ENCODE measurements at regions not wholly inside any gene's neighbourhood (a gene's known extent, or its start where the extent isn't known, plus 50 kb on each side); places are given as distances from the start of the nearest gene placed in this dataset.

- H3K4me1 ChIP-seq, result peaks cover 0 to 30% (median 0%) of the 10 kb centered on the region in 10 experiments; a peak in 6 of 20 replicates
- TF ChIP-seq Cebpa-rat (IDR thresholded peaks at IDR 0.05), result no peak
These were observed 57.0 kb upstream of the MTPN start for GRCh38 chr7:136034132-136034531.

GRCh38 chr7:136033413-136034031 lies 56.4 kb upstream of the MTPN start:
- Histone ChIP-seq H3K9me3 (replicated peaks in 1 of 11) (no peaks in the 10 kb centered on the region), H4K20me1 (no peaks in the 10 kb centered on the region), H3K27me3 (no peaks in the 10 kb centered on the region), H3K4me1 (peaks cover 0 to 25% (median 0%) of the 10 kb centered on the region in 10 experiments; a peak in 6 of 20 replicates), H3K27ac (no peak overlapping the region), H3K4me2 (no peak overlapping the region), H3K36me3 (no peaks in the 10 kb centered on the region), H3K4me3 (no peak overlapping the region), H3K9ac (no peak overlapping the region)
- TF ChIP-seq Cebpa-rat (IDR thresholded peaks at IDR 0.05), result no peak

More at GRCh38 chr7:136034132-136034531, 57.0 kb upstream of the MTPN start:
- Histone ChIP-seq H3K27me3 (no peaks in the 10 kb centered on the region), H3K4me3 (no peak overlapping the region), H3K9ac (no peak overlapping the region), H3K27ac (no peak overlapping the region), H3K9me3 (replicated peaks in 1 of 11) (no peaks in the 10 kb centered on the region), H3K36me3 (no peaks in the 10 kb centered on the region), H3K4me2 (no peak overlapping the region), H4K20me1 (no peaks in the 10 kb centered on the region)

- TF ChIP-seq Cebpa-rat (IDR thresholded peaks at IDR 0.05), result no peak
- no peak overlapping the region for H3K4me3 ChIP-seq
- no peak overlapping the region for H3K9ac ChIP-seq
- no peaks in the 10 kb centered on the region for H3K27me3 ChIP-seq
- peaks cover 0 to 9% (median 0%) of the 10 kb centered on the region in 10 experiments; a peak in 5 of 20 replicates for H3K4me1 ChIP-seq
- no peak overlapping the region for H3K4me2 ChIP-seq
- H3K9me3 ChIP-seq (replicated peaks in 1 of 11), result no peaks in the 10 kb centered on the region
- H3K27ac ChIP-seq, result no peak overlapping the region
- H3K36me3 ChIP-seq, result no peaks in the 10 kb centered on the region
- H4K20me1 ChIP-seq, result no peaks in the 10 kb centered on the region
These were observed 53.7 kb upstream of the MTPN start for GRCh38 chr7:136030867-136031318.

GRCh38 chr7:136030330-136030729 lies 53.2 kb upstream of the MTPN start:
- Histone ChIP-seq H3K9ac (no peak overlapping the region), H3K27me3 (no peaks in the 10 kb centered on the region), H3K27ac (no peak overlapping the region), H3K36me3 (no peaks in the 10 kb centered on the region), H3K4me2 (no peak overlapping the region), H4K20me1 (no peaks in the 10 kb centered on the region), H3K4me1 (peaks cover 0 to 5% (median 0%) of the 10 kb centered on the region in 10 experiments; a peak in 3 of 20 replicates), H3K4me3 (no peak overlapping the region), H3K9me3 (replicated peaks in 1 of 11) (no peaks in the 10 kb centered on the region)
- no peak for TF ChIP-seq Cebpa-rat (IDR thresholded peaks at IDR 0.05)

- Histone ChIP-seq H3K9ac (no peak overlapping the region), H3K36me3 (no peaks in the 10 kb centered on the region), H3K9me3 (replicated peaks in 1 of 11) (no peaks in the 10 kb centered on the region), H3K27me3 (no peaks in the 10 kb centered on the region), H3K4me2 (no peak overlapping the region), H3K27ac (no peak overlapping the region), H3K4me1 (no peaks in the 10 kb centered on the region), H4K20me1 (no peaks in the 10 kb centered on the region), H3K4me3 (no peak overlapping the region)
- no peak for TF ChIP-seq Cebpa-rat (IDR thresholded peaks at IDR 0.05)
These were observed 50.0 kb upstream of the MTPN start for GRCh38 chr7:136027160-136027559.
